ENCODE measurements at regions not wholly inside any gene's neighbourhood (a gene's known extent, or its start where the extent isn't known, plus 50 kb on each side); places are given as distances from the start of the nearest gene placed in this dataset.

DNA sequence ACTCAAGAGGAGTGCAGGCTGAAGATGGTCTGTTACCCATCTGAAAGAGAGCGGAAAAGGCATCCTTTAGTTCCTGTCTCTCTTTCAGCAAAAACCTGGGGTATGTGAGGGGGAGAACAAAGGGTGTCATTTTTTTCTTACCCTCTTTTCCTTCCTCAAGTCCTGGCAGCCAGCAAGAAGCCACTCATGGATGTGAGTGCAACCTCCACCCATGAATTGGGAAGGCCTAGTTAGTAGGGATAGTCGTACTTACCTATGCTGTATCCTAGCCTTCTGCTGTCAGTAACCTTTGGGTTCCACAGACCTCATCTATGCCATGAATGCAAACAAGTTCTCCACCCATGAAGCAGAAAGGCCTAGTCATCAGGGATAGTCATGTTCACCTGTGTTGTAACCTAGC is 472.8 kb downstream of the ZIC1 start:
- Histone ChIP-seq H3K4me1 (ENCODE audit: control insufficient read depth, insufficient read depth, low read length) (no peaks in the 10 kb centered on the region), H3K27ac (ENCODE audit: low read depth, low read length) (no peak overlapping the region), H3K4me3 (ENCODE audit: low read depth, low read length) (no peak overlapping the region), H3K27me3 (ENCODE audit: control insufficient read depth, insufficient read depth, low read length) (no peaks in the 10 kb centered on the region), H3K9me3 (ENCODE audit: control insufficient read depth, insufficient read depth, low read length) (peaks cover 16% of the 10 kb centered on the region), H3K36me3 (ENCODE audit: control insufficient read depth, insufficient read depth, low read length) (no peaks in the 10 kb centered on the region)
- 60% methylated on average over 1 of the region's 2 CpGs for WGBS (ENCODE audit: insufficient coverage)
- DNase-seq (ENCODE audit: low read depth in 4 of 6, low spot score in 6 of 6) = no peak

- Histone ChIP-seq H3K4me3 (ENCODE audit: low read depth, low read length) (no peak overlapping the region), H3K4me1 (ENCODE audit: control insufficient read depth, insufficient read depth, low read length) (no peaks in the 10 kb centered on the region), H3K9me3 (ENCODE audit: control insufficient read depth, insufficient read depth, low read length) (peaks cover 7% of the 10 kb centered on the region), H3K27ac (ENCODE audit: low read depth, low read length) (no peak overlapping the region), H3K27me3 (ENCODE audit: control insufficient read depth, insufficient read depth, low read length) (no peaks in the 10 kb centered on the region), H3K36me3 (ENCODE audit: control insufficient read depth, insufficient read depth, low read length) (no peaks in the 10 kb centered on the region)
- 83% methylated on average over 2 of the region's 2 CpGs for WGBS (ENCODE audit: insufficient coverage)
- no peak for DNase-seq (ENCODE audit: low read depth in 4 of 6, low spot score in 6 of 6)
These were observed 477.7 kb downstream of the ZIC1 start for GRCh38 chr3:147886879-147887278.

GRCh38 chr3:147887797-147888196 is 478.6 kb downstream of the ZIC1 start:
- WGBS (ENCODE audit: insufficient coverage) = no CpG with 5 or more reads among the region's 2 CpGs
- peaks cover 1% of the 10 kb centered on the region for H3K9me3 ChIP-seq (ENCODE audit: control insufficient read depth, insufficient read depth, low read length)
- no peak for DNase-seq (ENCODE audit: low read depth in 4 of 6, low spot score in 6 of 6)
- no peak overlapping the region for H3K4me3 ChIP-seq (ENCODE audit: low read depth, low read length)
- no peaks in the 10 kb centered on the region for H3K36me3 ChIP-seq (ENCODE audit: control insufficient read depth, insufficient read depth, low read length)
- H3K27me3 ChIP-seq (ENCODE audit: control insufficient read depth, insufficient read depth, low read length) = no peaks in the 10 kb centered on the region
- H3K27ac ChIP-seq (ENCODE audit: low read depth, low read length) = no peak overlapping the region
- H3K4me1 ChIP-seq (ENCODE audit: control insufficient read depth, insufficient read depth, low read length) = no peaks in the 10 kb centered on the region

DNA sequence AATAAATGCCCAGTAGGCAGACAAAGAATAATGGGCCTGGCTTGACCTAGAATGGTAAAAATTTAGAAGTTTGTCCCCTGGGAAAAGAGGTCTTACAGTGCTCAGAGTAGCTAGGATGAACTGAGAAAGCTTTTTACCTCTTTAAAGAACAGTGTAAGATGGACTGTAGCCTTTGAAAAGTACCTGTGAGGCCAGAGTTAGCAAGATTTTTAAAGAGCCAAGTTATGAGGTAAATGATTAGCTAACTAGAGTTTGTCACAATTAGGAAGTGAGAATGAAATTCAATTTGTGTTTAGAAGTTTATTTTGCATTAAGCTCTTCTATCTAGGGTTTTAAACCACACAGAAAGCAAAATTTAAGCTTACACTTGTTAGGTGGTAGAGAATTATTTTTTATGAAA is 480.9 kb downstream of the ZIC1 start:
- Histone ChIP-seq H3K27ac (ENCODE audit: low read depth, low read length) (no peak overlapping the region), H3K9me3 (ENCODE audit: control insufficient read depth, insufficient read depth, low read length) (no peaks in the 10 kb centered on the region), H3K36me3 (ENCODE audit: control insufficient read depth, insufficient read depth, low read length) (no peaks in the 10 kb centered on the region), H3K4me1 (ENCODE audit: control insufficient read depth, insufficient read depth, low read length) (no peaks in the 10 kb centered on the region), H3K4me3 (ENCODE audit: low read depth, low read length) (no peak overlapping the region), H3K27me3 (ENCODE audit: control insufficient read depth, insufficient read depth, low read length) (no peaks in the 10 kb centered on the region)
- no peak for DNase-seq (ENCODE audit: low read depth in 4 of 6, low spot score in 6 of 6)

- Histone ChIP-seq H3K9me3 (ENCODE audit: control insufficient read depth, insufficient read depth, low read length) (no peaks in the 10 kb centered on the region), H3K4me1 (ENCODE audit: control insufficient read depth, insufficient read depth, low read length) (no peaks in the 10 kb centered on the region), H3K36me3 (ENCODE audit: control insufficient read depth, insufficient read depth, low read length) (no peaks in the 10 kb centered on the region), H3K27me3 (ENCODE audit: control insufficient read depth, insufficient read depth, low read length) (no peaks in the 10 kb centered on the region), H3K4me3 (ENCODE audit: low read depth, low read length) (no peak overlapping the region), H3K27ac (ENCODE audit: low read depth, low read length) (no peak overlapping the region)
- no peak for DNase-seq (ENCODE audit: low read depth in 4 of 6, low spot score in 6 of 6)
- WGBS (ENCODE audit: insufficient coverage) = 100% methylated on average over 1 of the region's 1 CpG
These were observed 486.3 kb downstream of the ZIC1 start for GRCh38 chr3:147895509-147895908.

DNA sequence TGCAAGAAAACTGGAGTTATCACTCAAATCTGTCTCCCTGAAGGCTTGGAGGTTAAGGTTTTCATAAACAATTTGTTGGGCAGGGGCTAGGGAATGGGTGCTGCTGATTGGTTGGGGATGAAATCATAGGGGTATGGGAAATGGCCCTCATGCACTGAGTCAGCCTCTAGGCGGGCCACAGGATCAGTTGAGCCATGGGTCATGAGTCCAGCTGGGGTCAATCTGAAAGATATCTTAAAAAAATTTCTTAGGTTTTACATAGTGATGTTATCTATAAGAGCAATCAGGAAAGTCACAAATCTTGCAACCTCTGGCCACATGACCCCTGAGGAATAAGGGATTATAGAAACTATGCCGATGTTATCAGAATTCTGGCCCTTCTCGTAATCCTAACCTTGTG is 491.7 kb downstream of the ZIC1 start:
- no CpG with 5 or more reads among the region's 3 CpGs for WGBS (ENCODE audit: insufficient coverage)
- Histone ChIP-seq H3K9me3 (ENCODE audit: control insufficient read depth, insufficient read depth, low read length) (no peaks in the 10 kb centered on the region), H3K27me3 (ENCODE audit: control insufficient read depth, insufficient read depth, low read length) (no peaks in the 10 kb centered on the region), H3K36me3 (ENCODE audit: control insufficient read depth, insufficient read depth, low read length) (no peaks in the 10 kb centered on the region), H3K4me3 (ENCODE audit: low read depth, low read length) (no peak overlapping the region), H3K4me1 (ENCODE audit: control insufficient read depth, insufficient read depth, low read length) (no peaks in the 10 kb centered on the region), H3K27ac (ENCODE audit: low read depth, low read length) (no peak overlapping the region)
- no peak for DNase-seq (ENCODE audit: low read depth in 4 of 6, low spot score in 6 of 6)

GRCh38 chr3:147903026-147903425 is 493.9 kb downstream of the ZIC1 start:
- Histone ChIP-seq H3K36me3 (ENCODE audit: control insufficient read depth, insufficient read depth, low read length) (no peaks in the 10 kb centered on the region), H3K9me3 (ENCODE audit: control insufficient read depth, insufficient read depth, low read length) (no peaks in the 10 kb centered on the region), H3K27me3 (ENCODE audit: control insufficient read depth, insufficient read depth, low read length) (no peaks in the 10 kb centered on the region), H3K27ac (ENCODE audit: low read depth, low read length) (no peak overlapping the region), H3K4me1 (ENCODE audit: control insufficient read depth, insufficient read depth, low read length) (no peaks in the 10 kb centered on the region), H3K4me3 (ENCODE audit: low read depth, low read length) (no peak overlapping the region)
- DNase-seq (ENCODE audit: low read depth in 4 of 6, low spot score in 6 of 6) = peak in 1 of 6 donors; percentile 18
- 31% methylated on average over 1 of the region's 4 CpGs for WGBS (ENCODE audit: insufficient coverage)

GRCh38 chr3:147904421-147904820 is 495.3 kb downstream of the ZIC1 start:
- no peaks in the 10 kb centered on the region for H3K4me1 ChIP-seq (ENCODE audit: control insufficient read depth, insufficient read depth, low read length)

GRCh38 chr3:147906285-147906684 is 497.1 kb downstream of the ZIC1 start:
- Histone ChIP-seq H3K27ac (ENCODE audit: low read depth, low read length) (no peak overlapping the region), H3K27me3 (ENCODE audit: control insufficient read depth, insufficient read depth, low read length) (no peaks in the 10 kb centered on the region), H3K9me3 (ENCODE audit: control insufficient read depth, insufficient read depth, low read length) (peaks cover 4% of the 10 kb centered on the region), H3K4me1 (ENCODE audit: control insufficient read depth, insufficient read depth, low read length) (no peaks in the 10 kb centered on the region), H3K4me3 (ENCODE audit: low read depth, low read length) (no peak overlapping the region), H3K36me3 (ENCODE audit: control insufficient read depth, insufficient read depth, low read length) (no peaks in the 10 kb centered on the region)
- no CpG with 5 or more reads among the region's 2 CpGs for WGBS (ENCODE audit: insufficient coverage)
- DNase-seq (ENCODE audit: low read depth in 4 of 6, low spot score in 6 of 6) = no peak

More at GRCh38 chr3:147904421-147904820, 495.3 kb downstream of the ZIC1 start:
- DNase-seq (ENCODE audit: low read depth in 4 of 6, low spot score in 6 of 6) = no peak
- no peak overlapping the region for H3K4me3 ChIP-seq (ENCODE audit: low read depth, low read length)
- H3K36me3 ChIP-seq (ENCODE audit: control insufficient read depth, insufficient read depth, low read length) = no peaks in the 10 kb centered on the region
- H3K27me3 ChIP-seq (ENCODE audit: control insufficient read depth, insufficient read depth, low read length) = no peaks in the 10 kb centered on the region
- WGBS (ENCODE audit: insufficient coverage) = 38% methylated on average over 3 of the region's 3 CpGs
- no peaks in the 10 kb centered on the region for H3K9me3 ChIP-seq (ENCODE audit: control insufficient read depth, insufficient read depth, low read length)
- no peak overlapping the region for H3K27ac ChIP-seq (ENCODE audit: low read depth, low read length)

- H3K27ac ChIP-seq (ENCODE audit: low read depth, low read length) = no peak overlapping the region
- peaks cover 6% of the 10 kb centered on the region for H3K9me3 ChIP-seq (ENCODE audit: control insufficient read depth, insufficient read depth, low read length)
- no peaks in the 10 kb centered on the region for H3K4me1 ChIP-seq (ENCODE audit: control insufficient read depth, insufficient read depth, low read length)
- no peak overlapping the region for H3K4me3 ChIP-seq (ENCODE audit: low read depth, low read length)
- no peaks in the 10 kb centered on the region for H3K27me3 ChIP-seq (ENCODE audit: control insufficient read depth, insufficient read depth, low read length)
- no peaks in the 10 kb centered on the region for H3K36me3 ChIP-seq (ENCODE audit: control insufficient read depth, insufficient read depth, low read length)
- WGBS (ENCODE audit: insufficient coverage) = 100% methylated on average over 1 of the region's 1 CpG
- DNase-seq (ENCODE audit: low read depth in 4 of 6, low spot score in 6 of 6) = no peak
These were observed 505.4 kb downstream of the ZIC1 start for GRCh38 chr3:147914532-147914931.

Measured in spinal cord (tissue), 9 donors.